ENCODE measurements at regions not wholly inside any gene's neighbourhood (a gene's known extent, or its start where the extent isn't known, plus 50 kb on each side); places are given as distances from the start of the nearest gene placed in this dataset.

DNA sequence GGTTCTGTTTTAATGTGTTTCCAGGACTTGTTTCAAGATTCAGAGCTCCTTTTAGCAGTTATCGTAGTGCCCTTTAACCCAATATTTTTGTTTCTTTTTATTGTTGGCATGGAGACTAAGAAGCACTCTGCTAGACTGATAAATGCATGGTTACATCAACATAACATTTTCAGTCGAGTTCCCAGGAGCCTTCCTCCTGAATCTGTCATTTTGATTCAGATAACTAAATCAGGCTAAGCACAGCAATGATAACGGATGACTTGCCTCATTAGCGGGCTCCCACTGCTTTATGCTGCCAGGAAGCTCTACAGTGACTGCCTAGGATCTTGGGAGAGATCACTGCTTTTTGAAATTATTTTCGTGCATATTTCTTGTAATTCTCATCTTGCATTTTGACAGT lies 772.8 kb upstream of the GJE1 start:
- TF ChIP-seq JUND (IDR thresholded peaks at IDR 0.05; ENCODE audit: low read depth) = no peak
- in situ Hi-C loops (cut with HindIII; ENCODE audit: low pct_unique_long_range_greater_than_20kb, low sequenced_read_pairs) = no loop called here
- DNase-seq (ENCODE audit: low read depth in 1 of 2, low spot score in 1 of 2) = no peak

DNA sequence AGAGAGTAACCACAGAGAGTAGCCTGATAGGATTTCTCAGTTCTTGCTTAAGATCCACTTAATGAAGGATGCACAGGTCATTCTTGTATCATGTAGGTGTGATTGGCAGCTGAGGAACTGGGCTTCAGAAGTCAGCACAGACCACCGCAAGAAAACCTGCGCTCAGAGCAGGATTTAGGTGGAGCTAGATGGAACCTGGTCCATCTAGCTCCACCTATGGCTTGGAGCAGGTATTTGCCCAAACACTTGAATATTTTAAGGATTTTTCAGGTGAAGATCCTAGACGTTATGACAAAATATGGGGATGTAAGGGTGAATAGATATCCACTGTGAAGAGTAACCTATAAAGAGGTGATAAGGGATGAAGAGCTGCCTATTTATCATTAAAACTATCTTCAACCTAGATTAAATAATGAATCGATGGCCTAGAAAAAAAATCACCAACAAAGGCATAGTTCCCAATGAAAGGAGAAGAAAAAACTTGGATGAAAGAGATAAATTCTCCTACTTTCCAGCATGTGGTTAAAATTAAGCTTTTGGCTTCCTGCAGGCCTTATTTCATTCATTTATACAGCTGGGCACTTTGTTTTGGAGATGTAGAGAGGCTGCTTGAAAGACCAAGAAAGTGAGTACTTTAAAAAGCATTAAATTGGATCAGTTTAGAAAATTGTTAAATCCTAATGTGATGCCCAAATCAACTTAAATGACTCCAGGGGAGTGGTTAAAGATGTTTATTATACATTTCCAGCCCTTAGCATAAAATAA lies 778.4 kb upstream of the GJE1 start:
- TF ChIP-seq JUND (IDR thresholded peaks at IDR 0.05; ENCODE audit: low read depth) = no peak
- DNase-seq (ENCODE audit: low read depth in 1 of 2, low spot score in 1 of 2) = no peak
- in situ Hi-C loops (cut with HindIII; ENCODE audit: low pct_unique_long_range_greater_than_20kb, low sequenced_read_pairs) = no loop called here

DNA sequence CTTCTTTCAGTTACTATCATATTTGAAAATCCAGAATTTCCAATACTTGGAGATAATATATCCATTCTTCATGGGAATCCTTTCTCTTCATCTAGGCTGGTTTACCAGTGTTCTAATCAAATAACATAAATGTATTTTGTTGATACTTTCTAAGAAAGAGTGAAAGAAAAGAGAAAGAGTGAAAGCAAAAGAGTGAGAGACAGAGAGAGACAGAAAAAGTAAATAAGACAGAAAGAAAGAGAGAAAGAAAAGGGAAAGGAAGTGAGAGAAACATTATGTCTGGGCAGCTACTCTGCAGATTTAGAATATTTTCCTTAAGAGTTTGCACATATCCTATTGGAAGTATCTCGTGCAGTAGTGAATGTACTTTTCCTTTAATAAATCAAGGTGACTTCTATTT lies 781.0 kb upstream of the GJE1 start:
- in situ Hi-C loops (cut with HindIII; ENCODE audit: low pct_unique_long_range_greater_than_20kb, low sequenced_read_pairs) = no loop called here
- no peak for DNase-seq (ENCODE audit: low read depth in 1 of 2, low spot score in 1 of 2)
- no peak for TF ChIP-seq JUND (IDR thresholded peaks at IDR 0.05; ENCODE audit: low read depth)

DNA sequence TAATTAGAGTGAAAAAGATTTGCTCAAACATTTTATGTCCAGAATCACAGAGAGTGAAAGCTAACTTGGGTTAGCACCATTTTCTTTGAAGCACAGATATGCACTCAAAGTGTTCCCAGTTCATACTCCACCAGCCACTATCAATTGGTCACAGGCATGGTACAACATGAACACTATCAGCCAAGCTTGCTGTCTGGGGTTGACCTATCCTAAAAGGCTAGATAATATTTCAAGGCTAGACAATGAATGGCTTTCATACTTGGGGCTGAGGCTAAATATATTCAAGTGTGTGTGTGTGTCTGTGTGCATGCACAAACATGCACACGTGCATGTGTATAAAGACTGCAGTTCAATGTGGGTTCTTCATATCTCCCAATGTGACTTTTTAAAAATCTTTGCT lies 783.0 kb upstream of the GJE1 start:
- no peak for DNase-seq (ENCODE audit: low read depth in 1 of 2, low spot score in 1 of 2)
- in situ Hi-C loops (cut with HindIII; ENCODE audit: low pct_unique_long_range_greater_than_20kb, low sequenced_read_pairs) = no loop called here
- TF ChIP-seq JUND (IDR thresholded peaks at IDR 0.05; ENCODE audit: low read depth) = no peak

DNA sequence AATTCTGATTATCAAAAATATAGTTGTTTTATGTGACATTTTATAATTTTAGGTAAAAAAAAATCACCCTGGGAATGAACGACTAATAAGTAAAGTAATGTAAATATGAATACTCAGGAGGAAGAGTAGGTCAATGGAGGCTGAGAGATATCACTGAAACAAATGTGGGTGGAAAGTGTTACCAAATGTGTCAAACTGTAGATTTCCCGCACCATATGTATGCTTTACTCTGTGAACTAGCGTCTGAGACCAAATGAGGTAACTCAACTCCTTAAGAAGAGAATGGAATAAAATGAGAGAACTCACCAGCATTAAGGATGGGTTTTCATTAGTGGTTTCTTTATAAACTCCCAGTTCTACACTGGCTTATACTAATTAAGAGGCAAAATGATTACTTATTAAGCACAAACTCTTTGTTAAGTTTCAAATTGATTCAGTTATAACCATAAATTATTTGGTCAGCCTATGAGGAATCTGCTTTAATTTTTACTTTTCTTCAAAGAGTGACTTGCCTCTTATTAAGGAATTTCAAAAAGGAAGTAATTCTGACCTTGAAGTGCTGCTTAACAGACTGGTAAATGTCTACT lies 784.7 kb upstream of the GJE1 start:
- DNase-seq (ENCODE audit: low read depth in 1 of 2, low spot score in 1 of 2) = no peak
- in situ Hi-C loops (cut with HindIII; ENCODE audit: low pct_unique_long_range_greater_than_20kb, low sequenced_read_pairs) = no loop called here
- no peak for TF ChIP-seq JUND (IDR thresholded peaks at IDR 0.05; ENCODE audit: low read depth)

DNA sequence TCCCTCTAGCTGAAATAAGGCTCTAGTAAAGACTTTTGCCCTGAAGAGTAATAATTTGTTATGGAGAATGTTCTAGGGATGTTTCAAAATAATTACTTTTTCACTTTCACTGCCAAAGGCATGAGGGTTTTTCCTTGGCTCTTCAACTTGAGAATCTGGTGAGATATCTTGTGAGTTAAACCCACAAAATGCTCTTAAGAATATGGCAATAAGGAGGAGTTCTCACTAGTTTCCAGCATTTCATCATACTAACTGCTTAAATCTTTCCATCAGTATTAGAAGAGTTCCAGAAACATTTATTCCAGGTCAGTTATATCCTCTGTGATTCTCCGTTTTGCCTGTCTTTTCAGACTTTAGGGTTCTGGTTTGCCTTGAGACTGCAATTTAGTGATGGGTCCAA lies 785.6 kb upstream of the GJE1 start:
- no peak for DNase-seq (ENCODE audit: low read depth in 1 of 2, low spot score in 1 of 2)
- in situ Hi-C loops (cut with HindIII; ENCODE audit: low pct_unique_long_range_greater_than_20kb, low sequenced_read_pairs) = no loop called here
- no peak for TF ChIP-seq JUND (IDR thresholded peaks at IDR 0.05; ENCODE audit: low read depth)

DNA sequence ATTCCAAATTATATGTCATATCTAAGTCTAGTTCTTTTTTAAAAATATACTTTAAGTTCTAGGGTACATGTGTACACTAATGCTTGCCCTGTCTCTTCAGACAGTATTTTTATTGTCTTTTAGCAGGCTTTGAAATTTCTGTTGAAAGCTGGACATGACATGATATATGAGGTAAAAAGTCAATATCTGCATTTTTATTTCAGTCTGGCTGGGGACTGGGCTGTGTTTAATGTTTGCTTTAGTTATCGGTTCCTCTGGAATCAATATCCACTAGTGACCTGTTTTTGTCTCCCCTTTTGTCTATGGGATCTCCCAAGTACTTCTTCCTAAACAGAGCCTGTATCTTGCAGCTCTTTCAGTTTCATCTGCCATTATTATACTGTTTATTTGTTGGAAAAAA lies 786.2 kb upstream of the GJE1 start:
- TF ChIP-seq JUND (IDR thresholded peaks at IDR 0.05; ENCODE audit: low read depth) = no peak
- in situ Hi-C loops (cut with HindIII; ENCODE audit: low pct_unique_long_range_greater_than_20kb, low sequenced_read_pairs) = no loop called here
- DNase-seq (ENCODE audit: low read depth in 1 of 2, low spot score in 1 of 2) = no peak

DNA sequence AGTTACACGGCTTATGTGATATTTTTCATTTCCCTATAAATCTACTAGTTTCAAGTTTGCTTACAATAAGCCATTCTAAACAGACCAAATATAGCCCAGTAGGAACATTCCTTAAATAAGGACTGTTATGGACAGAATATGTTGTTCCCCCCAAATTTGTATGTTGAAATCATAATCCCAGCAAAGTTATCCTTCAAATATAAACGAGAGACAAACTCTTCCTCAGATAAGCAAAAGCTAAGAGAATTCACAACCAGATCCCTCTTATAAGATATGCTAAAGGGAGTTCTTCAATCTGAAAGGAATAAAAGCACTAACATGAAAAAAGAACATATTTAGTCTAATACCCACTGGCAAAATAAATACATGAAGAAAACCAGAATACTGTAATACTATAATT lies 795.5 kb upstream of the GJE1 start:
- no peak for TF ChIP-seq JUND (IDR thresholded peaks at IDR 0.05; ENCODE audit: low read depth)
- no peak for DNase-seq (ENCODE audit: low read depth in 1 of 2, low spot score in 1 of 2)
- in situ Hi-C loops (cut with HindIII; ENCODE audit: low pct_unique_long_range_greater_than_20kb, low sequenced_read_pairs) = no loop called here

DNA sequence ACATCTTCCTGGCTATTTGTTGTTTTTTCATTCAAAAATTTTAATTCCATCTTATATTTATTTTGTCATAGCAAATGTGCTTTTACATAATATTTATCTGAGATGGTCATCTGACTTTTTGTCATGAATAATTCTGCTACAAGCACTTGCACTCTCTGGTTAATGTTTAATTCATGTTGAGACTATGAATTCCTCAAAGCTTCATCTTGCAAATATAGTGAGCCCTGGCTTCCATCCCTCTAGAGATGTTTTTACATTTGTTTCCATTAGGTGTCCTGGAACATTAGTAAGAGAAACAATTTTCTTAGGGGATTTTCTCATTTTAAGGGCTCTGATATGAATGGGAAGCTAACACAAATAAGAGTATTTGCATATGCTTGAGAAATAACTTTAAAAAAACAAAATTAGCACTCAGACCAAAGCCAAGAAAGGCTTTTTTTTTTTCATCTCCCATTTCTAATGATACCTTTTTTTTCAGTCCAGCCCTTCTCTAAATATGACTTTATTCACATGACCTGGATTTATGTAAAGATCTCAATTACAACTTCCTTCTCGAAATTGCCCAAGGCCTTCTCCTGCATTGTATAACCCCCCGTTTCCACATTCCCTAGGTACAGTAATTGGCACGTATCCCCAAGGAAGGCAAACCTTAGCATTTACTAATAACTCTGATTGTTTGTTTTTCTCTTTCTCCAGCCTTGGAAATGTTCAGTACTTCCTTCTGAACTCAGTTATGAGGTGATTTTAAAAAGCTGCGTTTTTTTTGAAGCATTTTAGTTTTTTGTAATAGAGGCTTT lies 797.0 kb upstream of the GJE1 start:
- peak in 1 of 2 experiments; percentile 59 for DNase-seq (ENCODE audit: low read depth in 1 of 2, low spot score in 1 of 2)
- TF ChIP-seq JUND (IDR thresholded peaks at IDR 0.05; ENCODE audit: low read depth) = no peak
- in situ Hi-C loops (cut with HindIII; ENCODE audit: low pct_unique_long_range_greater_than_20kb, low sequenced_read_pairs) = no loop called here

DNA sequence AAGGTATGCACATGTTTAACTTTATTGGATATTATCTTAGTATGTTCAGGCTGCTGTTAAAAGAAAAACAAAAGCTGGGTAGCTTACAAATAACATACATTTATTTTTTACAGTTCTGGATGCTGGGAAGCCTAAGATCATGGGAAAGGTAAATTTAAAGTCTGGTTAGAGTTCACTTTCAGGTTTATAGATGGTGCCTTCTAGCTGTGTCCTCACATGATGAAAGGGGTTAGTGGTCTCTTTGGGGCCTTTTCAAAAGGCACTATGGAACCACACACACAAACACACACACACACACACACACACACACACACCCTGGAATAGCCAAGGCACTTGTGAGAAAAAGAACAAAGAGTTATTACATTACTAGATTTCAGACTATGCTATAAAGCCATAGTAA lies 805.8 kb upstream of the GJE1 start:
- DNase-seq (ENCODE audit: low read depth in 1 of 2, low spot score in 1 of 2) = no peak
- in situ Hi-C loops (cut with HindIII; ENCODE audit: low pct_unique_long_range_greater_than_20kb, low sequenced_read_pairs) = no loop called here
- TF ChIP-seq JUND (IDR thresholded peaks at IDR 0.05; ENCODE audit: low read depth) = no peak

DNA sequence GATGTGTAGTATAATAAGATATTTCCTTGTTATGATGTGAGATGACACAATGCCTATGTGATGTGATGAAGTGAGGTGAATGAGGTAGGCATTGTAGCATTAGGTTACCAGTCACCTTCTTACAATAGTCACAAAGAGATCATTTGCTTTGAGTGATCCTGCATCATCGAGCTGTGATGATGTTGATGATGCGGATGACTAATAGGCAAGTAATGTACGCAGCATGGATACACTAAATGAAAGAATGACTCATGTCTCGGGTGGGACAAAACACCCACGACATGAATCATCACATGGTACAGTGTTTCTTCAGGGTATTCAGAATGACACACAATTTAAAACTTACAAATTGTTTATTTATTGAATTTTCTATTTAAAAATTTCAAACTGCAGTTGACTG lies 806.3 kb upstream of the GJE1 start:
- in situ Hi-C loops (cut with HindIII; ENCODE audit: low pct_unique_long_range_greater_than_20kb, low sequenced_read_pairs) = no loop called here
- DNase-seq (ENCODE audit: low read depth in 1 of 2, low spot score in 1 of 2) = peak in 1 of 2 experiments; percentile 24
- no peak for TF ChIP-seq JUND (IDR thresholded peaks at IDR 0.05; ENCODE audit: low read depth)

DNA sequence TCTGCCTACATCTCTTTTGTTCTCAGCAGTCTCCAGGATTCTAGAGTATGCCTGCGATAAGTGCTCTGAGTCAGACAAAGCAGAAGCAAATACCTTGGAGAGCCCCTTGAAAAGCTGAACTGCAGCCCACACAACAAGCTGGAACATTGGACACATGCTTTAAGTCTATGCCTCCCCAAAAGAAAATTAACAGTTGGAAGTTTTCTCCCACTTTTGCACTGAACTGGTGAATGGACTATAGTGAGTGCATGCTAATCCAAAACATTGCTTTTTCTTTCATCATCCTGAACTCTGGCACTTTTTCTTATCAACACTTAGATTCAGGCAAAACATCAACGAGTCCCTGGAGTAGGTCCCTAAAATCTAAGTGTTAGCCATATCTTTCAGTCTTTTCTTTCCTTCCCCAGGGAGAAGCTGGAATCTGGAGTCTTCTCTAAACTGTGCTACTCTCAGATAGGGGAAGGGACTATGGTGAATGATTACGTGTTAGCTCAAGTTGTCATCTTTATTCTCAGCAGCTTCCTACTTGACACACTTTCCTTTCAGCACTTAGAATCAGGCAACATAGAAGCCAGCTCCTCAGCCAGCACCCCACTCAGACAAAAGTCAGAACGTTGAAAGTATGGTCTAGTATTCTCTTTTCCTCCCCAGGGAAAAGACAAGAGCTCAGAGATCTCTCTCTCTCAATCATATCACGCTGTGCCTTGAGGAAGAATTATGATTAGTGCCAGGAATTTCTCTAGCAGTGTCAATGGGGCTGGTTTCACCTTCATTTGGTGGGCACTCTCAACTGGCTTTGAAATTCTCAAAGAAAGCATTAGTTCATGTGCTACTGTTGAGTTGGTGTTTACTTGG lies 811.0 kb upstream of the GJE1 start:
- no peak for DNase-seq (ENCODE audit: low read depth in 1 of 2, low spot score in 1 of 2)
- in situ Hi-C loops (cut with HindIII; ENCODE audit: low pct_unique_long_range_greater_than_20kb, low sequenced_read_pairs) = no loop called here
- no peak for TF ChIP-seq JUND (IDR thresholded peaks at IDR 0.05; ENCODE audit: low read depth)

All from T47D (cell line).